ENCODE measurements at regions not wholly inside any gene's neighbourhood (a gene's known extent, or its start where the extent isn't known, plus 50 kb on each side); places are given as distances from the start of the nearest gene placed in this dataset.

- no peaks in the 10 kb centered on the region for H3K9me3 ChIP-seq
- H3K4me1 ChIP-seq, result no peaks in the 10 kb centered on the region
- no peaks in the 10 kb centered on the region for H3K36me3 ChIP-seq
- intact Hi-C loops (cut with DNase I; ENCODE audit: low total_unique reads), result no loop called here
- DNase-seq, result no peak
- no peak overlapping the region for H3K4me3 ChIP-seq
- H3K27ac ChIP-seq, result no peak overlapping the region
- TF ChIP-seq, protein P1, sequence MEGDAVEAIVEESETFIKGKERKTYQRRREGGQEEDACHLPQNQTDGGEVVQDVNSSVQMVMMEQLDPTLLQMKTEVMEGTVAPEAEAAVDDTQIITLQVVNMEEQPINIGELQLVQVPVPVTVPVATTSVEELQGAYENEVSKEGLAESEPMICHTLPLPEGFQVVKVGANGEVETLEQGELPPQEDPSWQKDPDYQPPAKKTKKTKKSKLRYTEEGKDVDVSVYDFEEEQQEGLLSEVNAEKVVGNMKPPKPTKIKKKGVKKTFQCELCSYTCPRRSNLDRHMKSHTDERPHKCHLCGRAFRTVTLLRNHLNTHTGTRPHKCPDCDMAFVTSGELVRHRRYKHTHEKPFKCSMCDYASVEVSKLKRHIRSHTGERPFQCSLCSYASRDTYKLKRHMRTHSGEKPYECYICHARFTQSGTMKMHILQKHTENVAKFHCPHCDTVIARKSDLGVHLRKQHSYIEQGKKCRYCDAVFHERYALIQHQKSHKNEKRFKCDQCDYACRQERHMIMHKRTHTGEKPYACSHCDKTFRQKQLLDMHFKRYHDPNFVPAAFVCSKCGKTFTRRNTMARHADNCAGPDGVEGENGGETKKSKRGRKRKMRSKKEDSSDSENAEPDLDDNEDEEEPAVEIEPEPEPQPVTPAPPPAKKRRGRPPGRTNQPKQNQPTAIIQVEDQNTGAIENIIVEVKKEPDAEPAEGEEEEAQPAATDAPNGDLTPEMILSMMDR (IDR thresholded peaks at IDR 0.05), result no peak
- no peaks in the 10 kb centered on the region for H3K27me3 ChIP-seq
Observed at GRCh38 chr7:79806161-79806734, 328.4 kb upstream of the GNAI1 start.

DNA sequence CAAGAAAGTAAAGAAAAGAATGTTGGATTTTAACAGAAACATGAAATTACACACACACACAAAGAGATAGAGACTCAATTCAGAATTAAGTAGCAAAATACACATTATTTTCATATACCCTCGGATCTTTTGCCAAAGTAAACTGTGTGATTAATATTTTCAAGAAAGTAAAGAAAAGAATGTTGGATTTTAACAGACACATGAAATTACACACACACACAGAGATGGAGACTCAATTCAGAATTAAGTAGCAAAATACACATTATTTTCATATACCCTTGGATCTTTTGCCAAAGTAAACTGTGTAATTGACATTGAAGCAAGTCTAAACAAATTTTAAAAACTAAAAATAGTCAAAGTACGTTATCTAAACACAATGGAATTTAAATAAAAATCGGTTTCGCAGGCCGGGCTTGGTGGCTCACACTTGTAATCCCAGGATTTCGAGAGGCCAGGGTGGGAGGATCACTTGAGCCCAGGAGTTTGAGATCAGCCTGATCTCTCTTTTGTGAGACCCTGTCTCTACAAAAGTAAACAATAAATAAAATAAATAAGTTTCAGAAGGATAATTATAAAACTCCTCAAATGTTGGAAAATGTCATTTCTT, 337.3 kb upstream of the MAGI2 start:
- intact Hi-C loops (cut with DNase I; ENCODE audit: low total_unique reads), result no loop called here
- Histone ChIP-seq H3K9me3 (no peaks in the 10 kb centered on the region), H3K4me1 (peaks cover 0 to 3% (median 0%) of the 10 kb centered on the region in 4 donors), H3K4me3 (no peak overlapping the region), H3K27ac (no peak overlapping the region), H3K27me3 (no peaks in the 10 kb centered on the region), H3K36me3 (no peaks in the 10 kb centered on the region)
- TF ChIP-seq, protein P1 (IDR thresholded peaks at IDR 0.05), result no peak
- no peak for DNase-seq

DNA sequence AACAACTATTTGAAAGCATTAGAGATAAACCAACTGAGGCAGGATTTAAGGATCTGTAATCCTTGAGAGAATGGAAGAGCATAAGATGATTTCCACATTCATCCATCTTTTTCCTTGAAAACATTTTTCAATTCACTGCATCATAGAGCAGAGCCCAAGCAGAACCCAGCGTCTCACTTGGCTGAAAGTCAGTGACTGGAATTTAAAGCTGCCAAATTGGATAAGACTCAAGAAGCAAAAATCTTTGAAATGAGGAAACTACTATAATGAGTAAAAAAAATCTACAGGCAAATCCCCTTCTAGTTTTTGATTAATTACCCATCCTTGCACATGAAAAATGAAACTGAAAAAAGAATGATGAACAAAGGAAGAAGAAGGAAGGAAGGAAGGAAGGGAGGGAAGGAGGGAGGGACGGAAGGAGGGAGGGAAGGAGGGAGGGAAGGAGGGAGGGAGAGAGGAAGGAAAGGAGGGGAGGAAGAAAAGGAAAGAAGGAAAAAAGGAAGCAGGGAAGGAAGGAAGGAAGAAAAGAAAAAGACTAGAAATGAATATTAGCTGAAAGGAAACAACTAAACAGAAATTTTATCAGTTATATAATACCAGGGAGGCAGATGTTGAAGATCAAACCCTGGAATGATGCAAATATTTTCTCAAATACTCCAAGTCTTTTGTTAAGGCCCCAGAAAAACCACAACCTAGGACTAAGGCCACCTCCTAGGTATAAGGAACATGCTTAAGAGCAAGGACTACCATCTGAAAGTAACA, 336.3 kb upstream of the MAGI2 start:
- H3K27ac ChIP-seq, result no peak overlapping the region
- H3K4me1 ChIP-seq, result peaks cover 0 to 3% (median 0%) of the 10 kb centered on the region in 4 donors
- no peaks in the 10 kb centered on the region for H3K27me3 ChIP-seq
- no peaks in the 10 kb centered on the region for H3K36me3 ChIP-seq
- no peak overlapping the region for H3K4me3 ChIP-seq
- no peak for DNase-seq
- no peaks in the 10 kb centered on the region for H3K9me3 ChIP-seq
- intact Hi-C loops (cut with DNase I; ENCODE audit: low total_unique reads), result no loop called here
- TF ChIP-seq, protein P1 (IDR thresholded peaks at IDR 0.05), result no peak

GRCh38 chr7:79787623-79788022, 334.2 kb upstream of the MAGI2 start:
- Histone ChIP-seq H3K4me1 (peaks cover 0 to 3% (median 0%) of the 10 kb centered on the region in 4 donors), H3K36me3 (no peaks in the 10 kb centered on the region), H3K4me3 (no peak overlapping the region), H3K9me3 (no peaks in the 10 kb centered on the region), H3K27me3 (no peaks in the 10 kb centered on the region), H3K27ac (no peak overlapping the region)
- TF ChIP-seq, protein P1 (IDR thresholded peaks at IDR 0.05), result no peak
- no peak for DNase-seq
- intact Hi-C loops (cut with DNase I; ENCODE audit: low total_unique reads), result no loop called here

DNA sequence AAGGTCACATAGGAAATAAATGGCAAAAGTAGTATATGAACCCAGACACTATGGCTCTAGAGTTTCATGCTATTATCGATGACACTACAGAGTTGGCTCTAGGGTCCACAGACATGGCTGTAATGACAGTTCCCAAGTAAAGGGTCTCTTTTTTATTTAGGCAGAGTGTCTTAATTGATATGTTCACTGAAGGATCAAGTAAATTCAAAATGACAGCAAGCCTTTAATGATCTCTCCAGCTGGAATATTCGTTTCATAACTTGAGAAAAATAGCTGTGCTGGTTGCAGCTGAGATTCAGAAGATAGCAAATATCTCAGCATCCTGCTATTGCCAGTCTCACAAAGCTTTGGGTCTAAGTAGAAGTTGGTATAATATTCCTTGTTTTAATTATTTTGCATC, 333.6 kb upstream of the MAGI2 start:
- intact Hi-C loops (cut with DNase I; ENCODE audit: low total_unique reads), result no loop called here
- Histone ChIP-seq H3K4me1 (peaks cover 0 to 3% (median 0%) of the 10 kb centered on the region in 4 donors), H3K36me3 (no peaks in the 10 kb centered on the region), H3K27me3 (no peaks in the 10 kb centered on the region), H3K27ac (no peak overlapping the region), H3K4me3 (no peak overlapping the region), H3K9me3 (no peaks in the 10 kb centered on the region)
- no peak for DNase-seq
- TF ChIP-seq, protein P1 (IDR thresholded peaks at IDR 0.05), result no peak

Data from tibial artery (tissue), 4 donors.